Stimulated activated CD4-positive, alpha-beta T cell treated with anti-CD3 and anti-CD28 coated beads, TNF-alpha, amount 100 ng/mL, for 48 hours (primary cell): ENCODE measurements at regions not wholly inside any gene's neighbourhood (a gene's known extent, or its start where the extent isn't known, plus 50 kb on each side); places are given as distances from the start of the nearest gene placed in this dataset.
A peak's percentile ranks its signal among the peaks of the same experiment; 100 is the strongest.
"Not testable (repeated sequence)": the region's sequence is repeated elsewhere in the genome, so short reads cannot be mapped to it uniquely, and the experiment has no call there.

Source experiments
- DNase-seq, 3 donors: peaks; one replicate each; pipeline ENCODE4 v3.0.0-alpha.2; 2020; ENCODE audit warnings: low read depth in 3 of 3

DNA sequence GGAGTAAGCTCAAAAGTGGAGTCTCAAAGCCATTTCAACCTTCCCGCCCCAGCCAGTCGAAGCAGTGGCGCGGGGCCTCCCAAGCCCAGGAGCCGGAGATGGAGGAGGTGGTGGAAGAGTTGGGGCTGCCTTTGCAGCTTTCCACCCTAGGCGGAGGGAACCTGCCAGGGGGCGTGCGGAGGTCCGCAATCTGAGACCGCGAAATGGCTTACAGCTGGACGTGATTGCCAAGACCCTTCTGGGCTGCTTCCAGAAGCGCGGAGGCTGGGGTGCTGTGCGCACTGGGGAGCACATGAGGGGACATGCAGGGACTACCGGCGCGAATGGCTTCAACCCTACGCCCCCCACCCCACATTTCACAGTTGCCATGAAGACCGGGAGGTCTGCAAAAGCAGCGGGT is 86.2 kb downstream of the PRR15 start:
- DNase-seq: no peak

- no peak for DNase-seq
These were observed 87.8 kb downstream of the PRR15 start for GRCh38 chr7:29651477-29651876.

- DNase-seq: no peak
These were observed 88.9 kb downstream of the PRR15 start for GRCh38 chr7:29652556-29652955.

- DNase-seq: not testable (repeated sequence)
These were observed 90.7 kb downstream of the PRR15 start for GRCh38 chr7:29654340-29654739.

DNA sequence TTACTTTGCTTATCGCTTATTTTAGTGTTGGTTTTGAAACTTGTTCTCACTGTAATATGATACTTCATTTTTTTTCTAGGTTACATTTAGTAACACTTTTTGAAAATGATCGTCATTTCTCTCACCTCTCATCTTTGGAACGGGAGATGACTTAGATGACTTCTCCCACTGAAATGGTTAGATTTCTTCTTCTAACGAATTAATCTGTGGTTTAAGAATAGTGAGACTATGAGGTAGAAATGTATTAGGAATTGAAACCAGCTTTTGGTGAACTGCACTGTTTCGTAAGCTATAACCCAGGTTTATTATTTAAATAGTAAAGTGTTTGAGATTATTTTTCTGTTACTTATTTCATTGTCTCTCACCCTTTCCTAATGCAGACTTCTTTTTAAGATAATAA is 93.7 kb downstream of the PRR15 start:
- no peak for DNase-seq

DNA sequence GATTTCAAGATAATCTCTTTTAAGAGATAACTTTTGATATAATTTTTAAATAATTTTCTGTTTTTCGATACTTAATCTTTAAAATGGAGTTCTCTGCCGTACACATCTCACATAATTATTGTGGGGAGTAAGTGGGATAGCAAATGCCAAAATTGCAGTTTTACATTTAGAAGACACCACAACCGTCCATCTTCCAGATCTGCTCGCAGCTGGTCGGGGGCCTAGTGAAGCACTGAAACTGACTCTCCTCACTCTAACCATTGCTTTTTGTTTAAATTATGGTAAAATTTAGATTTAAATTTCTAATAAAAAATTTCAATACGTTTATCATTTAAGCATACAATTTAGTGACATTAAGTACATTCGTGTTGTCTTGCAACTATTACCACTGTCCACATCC is 94.2 kb downstream of the PRR15 start:
- no peak for DNase-seq

DNA sequence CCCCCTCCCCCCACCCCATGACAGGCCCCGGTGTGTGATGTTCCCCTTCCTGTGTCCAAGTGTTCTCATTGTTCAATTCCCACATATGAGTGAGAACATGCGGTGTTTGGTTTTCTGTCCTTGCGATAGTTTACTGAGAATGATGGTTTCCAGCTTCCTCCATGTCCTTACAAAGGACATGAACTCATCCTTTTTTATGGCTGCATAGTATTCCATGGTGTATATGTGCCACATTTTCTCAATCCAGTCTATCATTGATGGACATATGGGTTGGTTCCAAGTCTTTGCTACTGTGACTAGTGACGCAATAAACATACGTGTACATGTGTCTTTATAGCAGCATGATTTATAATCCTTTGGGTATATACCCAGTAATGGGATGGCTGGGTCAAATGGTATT is 95.6 kb downstream of the PRR15 start:
- not testable (repeated sequence) for DNase-seq

DNA sequence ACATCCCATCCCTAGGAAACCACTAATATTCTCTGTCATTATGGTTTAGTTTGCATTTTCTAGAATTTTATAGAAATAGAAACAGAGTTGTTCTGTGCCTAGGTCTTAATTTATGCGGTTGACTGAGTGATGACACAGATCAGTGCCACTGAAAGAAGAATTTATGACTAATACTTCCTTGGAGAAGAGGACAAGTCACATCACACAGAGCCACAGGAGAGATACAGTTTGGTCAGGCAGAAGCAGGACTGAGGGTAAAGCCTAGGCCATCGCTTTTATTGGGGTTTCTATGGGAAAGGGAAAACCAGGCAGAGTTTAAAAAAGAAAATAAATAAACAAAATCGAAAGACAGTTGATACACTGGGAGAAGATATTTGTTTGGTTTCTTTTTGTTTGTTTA is 99.3 kb downstream of the PRR15 start:
- DNase-seq: not testable (repeated sequence)

GRCh38 chr7:29664999-29665398 is 101.4 kb downstream of the PRR15 start:
- DNase-seq: not testable (repeated sequence)

DNA sequence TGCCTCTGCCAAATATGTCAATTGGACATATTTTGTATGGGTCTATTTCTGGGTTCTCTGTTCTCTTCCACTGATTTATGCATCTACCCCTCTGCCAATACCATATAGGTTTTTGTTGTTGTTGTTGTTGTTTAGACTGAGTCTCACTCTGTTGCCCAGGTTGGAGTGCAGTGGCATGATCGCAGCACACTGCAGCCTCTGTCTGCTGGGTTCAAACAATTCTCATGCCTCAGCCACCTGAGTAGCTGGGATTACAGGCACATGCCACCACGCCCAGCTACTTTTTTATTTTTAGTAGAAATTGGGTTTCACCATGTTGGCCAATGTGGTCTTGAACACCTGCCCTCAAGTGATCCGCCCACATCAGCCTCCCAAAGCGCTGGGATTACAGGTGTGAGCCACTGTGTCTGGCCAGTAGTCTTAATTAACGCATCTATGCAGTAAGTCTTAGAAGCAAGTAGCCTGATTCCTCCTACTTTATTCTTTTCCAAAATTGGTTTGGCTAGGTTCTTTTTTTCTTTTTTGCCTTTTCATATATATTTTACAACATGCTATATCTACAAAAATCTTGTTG is 103.5 kb downstream of the PRR15 start:
- DNase-seq: not testable (repeated sequence)

DNA sequence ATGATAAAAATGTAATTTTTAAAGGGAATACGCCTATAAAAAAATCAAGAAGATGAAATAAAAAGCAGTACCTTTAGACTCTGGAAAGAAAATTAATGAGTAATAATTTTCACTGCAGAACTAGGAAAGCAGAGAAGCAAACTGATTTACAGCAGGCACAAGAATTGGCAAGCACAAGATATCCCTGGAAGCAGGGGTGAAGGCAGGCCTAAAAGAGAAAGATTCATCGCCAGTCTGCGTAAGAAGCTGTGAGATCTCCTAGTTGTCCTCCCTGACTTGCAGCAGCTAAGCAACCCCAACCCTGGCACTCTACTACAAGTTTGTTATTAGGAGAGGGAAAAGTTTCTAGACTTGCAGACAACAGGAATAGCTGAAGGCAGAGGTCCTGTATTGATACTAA is 107.7 kb downstream of the PRR15 start:
- DNase-seq: not testable (repeated sequence)

- DNase-seq: not testable (repeated sequence)
These were observed 110.0 kb downstream of the PRR15 start for GRCh38 chr7:29673635-29674034.

- not testable (repeated sequence) for DNase-seq
These were observed 111.0 kb downstream of the PRR15 start for GRCh38 chr7:29674626-29675025.

DNA sequence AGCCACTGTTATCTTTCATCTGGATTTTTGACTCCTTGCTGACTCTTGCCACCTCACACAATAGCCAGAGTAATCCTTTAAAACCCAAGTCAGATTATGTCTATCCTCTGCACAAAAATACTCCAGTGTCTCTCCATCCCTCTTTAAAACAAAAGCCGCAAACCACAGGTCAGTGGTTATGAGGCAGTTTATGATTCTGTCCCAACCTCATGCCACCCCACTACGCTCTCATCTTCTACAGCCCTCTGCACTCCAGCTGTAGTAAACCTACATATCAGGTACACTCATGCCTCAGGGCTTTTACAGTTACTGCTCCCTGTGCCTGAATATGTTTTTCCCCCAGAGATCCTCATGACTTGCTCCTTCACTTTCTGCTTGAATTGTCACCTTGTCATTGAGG is 113.6 kb downstream of the PRR15 start:
- not testable (repeated sequence) for DNase-seq

DNA sequence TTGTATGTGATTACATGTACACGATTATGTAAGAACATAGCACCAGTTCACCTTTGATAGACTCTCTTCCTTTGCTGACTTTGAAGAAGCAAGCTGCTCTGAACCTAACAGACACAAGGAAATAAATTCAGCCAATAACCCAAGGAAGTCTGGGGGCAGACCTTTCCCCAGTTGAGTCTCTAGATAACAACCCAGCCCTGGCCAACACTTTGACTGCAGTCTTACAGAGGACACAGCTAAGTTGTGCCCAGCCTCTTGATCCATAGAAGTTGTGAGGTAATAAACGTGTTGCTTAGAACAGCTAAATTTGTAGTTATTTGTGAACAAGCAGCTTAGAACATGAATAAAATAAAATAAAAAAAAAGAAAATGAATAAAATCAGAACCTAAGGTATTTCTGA is 116.3 kb downstream of the PRR15 start:
- DNase-seq: not testable (repeated sequence)

- not testable (repeated sequence) for DNase-seq
These were observed 117.0 kb downstream of the PRR15 start for GRCh38 chr7:29680601-29681000.

DNA sequence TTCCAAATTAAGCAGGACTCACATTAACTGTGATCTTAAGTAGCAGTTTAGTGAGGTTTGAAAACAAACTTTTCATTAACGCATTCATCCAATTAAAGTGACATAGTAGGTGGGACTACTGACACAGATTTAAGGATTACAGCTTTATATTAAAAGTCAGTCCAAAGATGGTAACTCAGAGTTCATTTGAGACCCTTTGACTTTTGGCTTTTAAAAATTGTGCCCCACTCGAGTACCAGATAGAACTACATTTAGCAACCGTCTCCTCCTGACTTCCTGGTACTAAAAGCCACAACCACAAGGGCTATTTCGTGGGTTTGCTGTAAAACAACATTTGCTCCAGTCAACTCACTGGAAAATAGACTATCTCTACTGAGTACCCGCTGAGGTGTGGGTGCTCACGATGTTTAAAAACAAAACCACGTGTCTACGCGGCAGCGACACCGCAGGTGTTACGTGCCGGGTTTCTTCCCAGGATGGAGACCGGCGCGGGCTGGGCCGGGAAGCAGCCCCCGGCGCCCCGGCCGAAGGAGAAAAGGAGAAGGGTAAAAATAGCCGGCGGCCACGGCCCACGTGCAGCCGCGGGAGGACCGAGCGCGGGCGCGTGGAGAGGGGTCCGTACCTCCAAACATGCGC is 120.6 kb downstream of the PRR15 start:
- DNase-seq: not testable (repeated sequence)

DNA sequence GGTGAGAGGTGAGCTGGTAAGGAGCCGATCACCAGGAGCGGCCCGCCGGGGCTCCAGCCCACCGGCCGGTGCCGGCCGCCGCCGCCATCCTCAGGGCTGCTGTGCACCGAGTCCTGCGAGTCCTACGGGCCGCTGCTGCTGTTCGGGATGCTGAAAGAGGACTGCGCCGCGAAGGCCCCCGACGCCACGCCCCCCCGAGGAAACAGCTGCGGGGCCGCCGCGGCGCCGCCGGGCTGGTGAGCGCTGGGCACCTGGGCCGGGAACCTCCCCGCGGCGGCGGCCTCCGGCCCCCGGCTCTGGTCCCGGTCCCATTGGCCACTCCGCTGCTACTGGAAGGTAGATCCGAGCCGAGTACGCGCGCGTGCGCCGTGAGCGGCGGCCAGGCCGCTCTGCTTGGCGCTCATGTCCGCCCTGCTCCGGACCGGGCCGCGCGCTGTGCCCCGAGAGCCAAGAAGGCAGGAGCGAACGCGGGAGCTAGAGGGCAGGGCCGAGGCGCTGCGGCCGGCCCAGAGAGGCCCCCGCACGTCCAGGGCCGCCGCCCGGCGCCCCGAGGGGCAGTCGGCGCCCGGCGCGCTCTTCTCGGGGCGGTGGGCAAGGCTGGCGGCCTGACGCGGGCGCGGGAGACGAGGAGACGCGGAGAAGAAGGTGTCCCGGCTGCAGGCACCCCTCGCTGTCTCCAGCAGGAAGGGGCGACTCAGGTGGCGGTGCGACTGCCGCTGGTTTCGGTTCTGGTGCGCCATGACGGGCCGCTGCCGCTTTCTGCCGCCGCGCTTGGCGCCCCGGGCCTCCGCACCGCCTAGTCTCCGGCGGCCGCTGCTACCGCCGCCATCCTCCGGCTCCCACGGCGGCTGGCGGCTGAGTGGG is 121.3 kb upstream of the WIPF3 start:
- peak in 2 of 3 donors; percentile 7 to 20 for DNase-seq

DNA sequence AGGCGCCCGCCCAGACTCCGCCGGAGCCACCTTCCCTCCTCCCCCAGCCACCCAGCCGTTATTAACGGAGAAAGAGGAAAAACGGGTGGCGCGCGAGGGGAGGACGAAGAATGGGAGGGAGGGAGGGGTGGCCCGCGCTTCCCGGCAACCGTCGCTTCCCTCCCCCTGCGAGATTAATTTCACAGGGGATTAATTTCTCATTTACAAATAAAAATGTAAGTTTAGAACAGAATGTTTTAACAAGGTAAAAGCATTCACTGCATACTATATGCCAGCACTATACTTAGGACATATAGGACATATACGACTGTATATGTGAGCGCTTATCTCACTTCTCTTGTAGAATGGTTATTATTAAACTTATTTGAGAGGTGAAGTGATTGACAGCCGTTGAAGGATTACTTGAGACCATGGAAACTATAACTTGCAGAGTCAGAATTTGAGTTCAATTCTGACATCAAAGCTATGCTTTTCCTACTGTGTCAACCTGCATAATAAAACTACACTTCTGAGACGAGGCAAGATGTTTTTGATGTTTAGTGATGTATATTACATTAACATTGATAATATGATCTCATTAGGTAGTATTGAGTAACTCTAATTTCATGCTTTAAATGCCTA is 120.5 kb upstream of the WIPF3 start:
- DNase-seq: not testable (repeated sequence)

- not testable (repeated sequence) for DNase-seq
These were observed 115.8 kb upstream of the WIPF3 start for GRCh38 chr7:29690510-29690909.

DNA sequence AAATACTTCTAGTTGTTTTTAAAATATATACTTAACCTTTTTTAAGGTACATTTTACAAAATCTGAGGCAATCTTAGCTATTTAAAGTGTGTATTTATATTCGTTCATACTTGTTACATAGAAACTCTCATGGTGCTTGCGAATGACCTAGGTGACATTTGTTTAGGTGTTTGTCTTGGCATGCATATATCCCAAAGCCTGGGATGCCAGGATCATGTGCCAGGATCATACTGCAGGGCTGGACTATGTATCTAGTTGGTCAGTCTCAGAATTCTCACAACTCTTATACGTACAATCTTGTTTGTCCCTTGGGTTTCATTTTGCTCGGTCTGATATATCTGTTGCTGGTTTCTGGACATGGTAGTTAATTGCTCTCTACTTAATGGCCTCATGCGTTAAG is 109.9 kb upstream of the WIPF3 start:
- not testable (repeated sequence) for DNase-seq

- not testable (repeated sequence) for DNase-seq
These were observed 106.6 kb upstream of the WIPF3 start for GRCh38 chr7:29699723-29700122.
